ENCODE measurements at regions not wholly inside any gene's neighbourhood (a gene's known extent, or its start where the extent isn't known, plus 50 kb on each side); places are given as distances from the start of the nearest gene placed in this dataset.

- H3K27me3 Mint-ChIP-seq (ENCODE audit: low read depth): no peaks in the 10 kb centered on the region
- H3K27ac Mint-ChIP-seq: no peak overlapping the region
- H3K4me1 Mint-ChIP-seq (ENCODE audit: low read depth): no peaks in the 10 kb centered on the region
- H3K4me3 Mint-ChIP-seq: no peak overlapping the region
- H3K36me3 Mint-ChIP-seq (ENCODE audit: low read depth): no peaks in the 10 kb centered on the region
- H3K9me3 Mint-ChIP-seq: no peaks in the 10 kb centered on the region
Observed at GRCh38 chr12:60162988-60163720, 567.3 kb downstream of the SLC16A7 start.

GRCh38 chr12:60165781-60166180 is 570.0 kb downstream of the SLC16A7 start:
- H3K27ac Mint-ChIP-seq: no peak overlapping the region
- no peak overlapping the region for H3K4me3 Mint-ChIP-seq
- no peaks in the 10 kb centered on the region for H3K9me3 Mint-ChIP-seq
- no peaks in the 10 kb centered on the region for H3K27me3 Mint-ChIP-seq (ENCODE audit: low read depth)
- H3K36me3 Mint-ChIP-seq (ENCODE audit: low read depth): no peaks in the 10 kb centered on the region
- H3K4me1 Mint-ChIP-seq (ENCODE audit: low read depth): no peaks in the 10 kb centered on the region

DNA sequence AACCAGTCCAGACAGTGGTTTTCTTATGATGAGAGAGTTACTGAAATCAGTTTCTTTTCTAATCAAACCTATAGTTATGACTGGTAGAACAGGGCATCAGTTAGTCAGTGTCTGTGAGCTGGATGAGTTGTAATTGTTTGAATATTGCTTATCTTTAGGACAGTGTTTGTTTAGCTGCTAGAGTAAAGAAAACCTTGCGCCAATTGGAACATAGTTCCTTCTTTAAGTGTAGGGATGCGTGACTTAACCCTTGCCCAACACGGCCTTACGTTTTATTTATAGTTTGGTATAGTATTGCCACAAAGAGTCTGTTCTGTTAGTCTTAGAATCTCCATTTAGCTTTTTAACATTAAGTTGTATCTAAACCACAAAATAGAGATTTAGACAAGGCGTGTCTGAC is 572.6 kb downstream of the SLC16A7 start:
- no peaks in the 10 kb centered on the region for H3K4me1 Mint-ChIP-seq (ENCODE audit: low read depth)
- H3K4me3 Mint-ChIP-seq: no peak overlapping the region
- no peaks in the 10 kb centered on the region for H3K9me3 Mint-ChIP-seq
- no peaks in the 10 kb centered on the region for H3K36me3 Mint-ChIP-seq (ENCODE audit: low read depth)
- no peak overlapping the region for H3K27ac Mint-ChIP-seq
- H3K27me3 Mint-ChIP-seq (ENCODE audit: low read depth): no peaks in the 10 kb centered on the region

DNA sequence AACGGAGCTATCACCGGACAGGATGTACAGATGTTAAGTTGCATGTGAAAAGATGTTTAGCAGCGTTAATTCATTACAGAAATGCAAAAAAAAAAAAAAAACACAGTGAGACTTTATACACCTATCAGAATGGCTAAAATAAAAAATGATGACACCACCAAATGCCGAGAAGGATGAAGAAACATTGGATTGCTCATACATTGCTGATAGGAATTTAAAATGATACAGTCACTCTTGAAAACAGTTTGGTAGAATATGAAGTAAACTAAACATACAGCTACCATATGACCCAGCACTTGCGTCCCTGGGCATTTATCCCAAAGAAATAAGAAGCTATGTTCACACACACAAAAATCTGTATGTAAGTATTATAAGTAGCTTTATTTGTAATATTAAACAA is 574.1 kb downstream of the SLC16A7 start:
- Mint-ChIP-seq H3K27me3 (ENCODE audit: low read depth) (no peaks in the 10 kb centered on the region), H3K4me3 (no peak overlapping the region), H3K27ac (no peak overlapping the region), H3K36me3 (ENCODE audit: low read depth) (no peaks in the 10 kb centered on the region), H3K4me1 (ENCODE audit: low read depth) (no peaks in the 10 kb centered on the region), H3K9me3 (no peaks in the 10 kb centered on the region)

DNA sequence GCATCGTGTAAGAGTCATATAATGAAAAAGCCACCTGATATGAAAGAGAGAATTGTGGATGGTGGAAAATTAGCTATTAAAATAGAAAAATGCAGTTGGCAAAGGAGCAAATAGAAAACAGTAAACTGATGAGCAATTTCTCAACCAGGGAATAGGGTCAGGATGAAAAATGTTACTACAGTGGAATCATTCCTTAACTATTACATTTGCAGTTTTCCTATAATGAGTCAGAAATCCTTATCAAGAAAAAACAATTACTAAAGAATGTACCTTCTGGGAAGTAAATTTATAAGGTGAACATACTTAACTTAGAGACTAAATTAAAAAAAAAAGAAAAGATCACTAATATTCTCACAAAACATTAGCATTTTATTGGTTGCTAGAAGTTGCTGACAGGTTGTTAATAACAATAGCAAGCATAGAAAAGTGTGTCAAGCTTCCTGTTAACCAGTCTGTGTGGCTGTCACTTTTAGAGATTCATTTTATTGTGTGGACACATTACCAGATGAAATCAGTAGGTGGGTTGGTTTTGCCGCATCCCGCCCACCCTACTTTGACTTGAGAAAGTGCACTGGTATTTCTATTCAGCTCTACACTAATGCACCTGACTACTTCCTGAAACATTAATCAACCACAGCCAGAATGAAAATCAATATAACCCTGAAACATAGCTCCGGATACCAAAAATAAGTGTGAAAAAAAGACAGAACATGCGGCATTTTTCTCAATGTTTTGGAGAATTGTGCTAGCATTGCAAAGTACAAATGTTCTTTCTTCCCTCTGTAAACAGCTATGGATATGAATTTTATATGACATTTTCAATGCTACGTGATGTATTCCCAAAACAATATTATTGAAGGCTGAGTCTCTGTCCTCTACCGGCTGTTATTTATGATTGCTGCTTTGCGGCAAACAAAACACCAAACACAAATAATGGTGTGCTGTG is 576.7 kb downstream of the SLC16A7 start:
- Mint-ChIP-seq H3K4me3 (no peak overlapping the region), H3K4me1 (ENCODE audit: low read depth) (no peaks in the 10 kb centered on the region), H3K27ac (no peak overlapping the region), H3K27me3 (ENCODE audit: low read depth) (no peaks in the 10 kb centered on the region), H3K9me3 (no peaks in the 10 kb centered on the region), H3K36me3 (ENCODE audit: low read depth) (no peaks in the 10 kb centered on the region)

DNA sequence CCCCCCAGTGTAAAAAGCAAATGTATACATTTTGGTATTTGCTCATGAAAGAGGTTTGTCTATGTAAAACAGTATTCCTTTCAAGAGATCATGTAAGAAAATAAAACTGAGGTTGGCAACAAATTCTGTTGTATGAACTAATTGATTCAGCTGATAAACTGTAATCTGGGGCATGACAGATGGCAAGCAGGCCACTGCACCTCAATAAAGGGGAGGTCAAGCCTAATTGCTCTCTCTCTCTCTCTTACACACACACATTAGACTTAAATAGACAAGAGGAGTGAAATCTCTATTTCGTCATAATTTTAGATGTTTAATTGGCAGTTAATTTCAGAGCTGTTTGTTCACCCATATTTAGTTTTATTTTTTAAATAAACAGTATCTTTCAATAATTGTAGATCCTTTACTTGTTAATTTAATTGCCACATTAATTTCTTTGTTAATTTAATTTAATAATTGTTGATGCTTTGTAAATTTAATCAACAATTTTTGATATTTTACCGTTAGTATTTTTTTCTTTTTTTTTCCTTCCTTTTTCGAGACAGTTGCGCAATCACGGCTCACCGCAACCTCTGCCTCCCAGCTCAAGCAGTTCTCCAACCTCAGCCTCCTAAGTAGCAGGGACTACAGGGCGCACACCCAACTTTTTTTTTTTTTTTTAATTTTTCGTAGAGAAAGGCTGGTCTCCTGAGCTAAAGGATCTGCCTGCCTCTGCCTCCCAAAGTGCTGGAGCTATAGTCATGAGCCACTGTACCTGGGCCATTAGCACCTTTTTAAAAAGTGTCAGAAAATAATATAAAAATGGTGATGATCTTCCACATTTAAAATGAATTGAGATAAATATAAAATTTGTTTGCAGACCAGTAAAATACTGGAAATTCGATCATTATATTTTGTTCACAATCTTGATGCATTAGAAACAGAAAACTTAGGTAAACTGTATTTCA is 577.7 kb downstream of the SLC16A7 start:
- no peaks in the 10 kb centered on the region for H3K9me3 Mint-ChIP-seq
- no peak overlapping the region for H3K4me3 Mint-ChIP-seq
- no peaks in the 10 kb centered on the region for H3K36me3 Mint-ChIP-seq (ENCODE audit: low read depth)
- no peak overlapping the region for H3K27ac Mint-ChIP-seq
- no peaks in the 10 kb centered on the region for H3K4me1 Mint-ChIP-seq (ENCODE audit: low read depth)
- no peaks in the 10 kb centered on the region for H3K27me3 Mint-ChIP-seq (ENCODE audit: low read depth)

DNA sequence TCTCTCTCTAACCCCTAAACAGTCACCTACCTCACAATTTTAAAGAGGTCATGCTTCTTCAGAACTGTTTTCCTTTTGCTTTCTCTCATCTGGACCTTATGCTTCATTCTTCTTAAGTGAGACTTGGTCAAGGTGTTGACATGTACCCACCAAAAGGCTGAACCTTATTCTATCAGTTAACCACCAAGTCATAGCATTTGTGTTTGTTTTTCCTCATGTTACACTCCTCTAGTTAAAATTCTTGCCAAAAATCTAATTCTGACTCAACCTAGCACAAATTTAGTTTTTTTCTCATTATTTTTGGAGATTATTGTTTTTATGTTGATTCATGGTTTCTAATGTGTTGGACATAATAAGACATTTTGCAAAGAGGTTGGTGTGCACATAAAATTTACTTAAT is 578.6 kb downstream of the SLC16A7 start:
- Mint-ChIP-seq H3K36me3 (ENCODE audit: low read depth) (no peaks in the 10 kb centered on the region), H3K9me3 (no peaks in the 10 kb centered on the region), H3K4me3 (no peak overlapping the region), H3K4me1 (ENCODE audit: low read depth) (no peaks in the 10 kb centered on the region), H3K27me3 (ENCODE audit: low read depth) (no peaks in the 10 kb centered on the region), H3K27ac (no peak overlapping the region)

GRCh38 chr12:60174941-60175340 is 579.1 kb downstream of the SLC16A7 start:
- no peak overlapping the region for H3K4me3 Mint-ChIP-seq
- H3K9me3 Mint-ChIP-seq: no peaks in the 10 kb centered on the region
- H3K4me1 Mint-ChIP-seq (ENCODE audit: low read depth): no peaks in the 10 kb centered on the region

GRCh38 chr12:60176891-60177290 is 581.1 kb downstream of the SLC16A7 start:
- Mint-ChIP-seq H3K4me3 (no peak overlapping the region), H3K36me3 (ENCODE audit: low read depth) (no peaks in the 10 kb centered on the region), H3K4me1 (ENCODE audit: low read depth) (no peaks in the 10 kb centered on the region), H3K27ac (no peak overlapping the region), H3K27me3 (ENCODE audit: low read depth) (no peaks in the 10 kb centered on the region), H3K9me3 (no peaks in the 10 kb centered on the region)

More at GRCh38 chr12:60174941-60175340, 579.1 kb downstream of the SLC16A7 start:
- Mint-ChIP-seq H3K27ac (no peak overlapping the region), H3K36me3 (ENCODE audit: low read depth) (no peaks in the 10 kb centered on the region), H3K27me3 (ENCODE audit: low read depth) (no peaks in the 10 kb centered on the region)

DNA sequence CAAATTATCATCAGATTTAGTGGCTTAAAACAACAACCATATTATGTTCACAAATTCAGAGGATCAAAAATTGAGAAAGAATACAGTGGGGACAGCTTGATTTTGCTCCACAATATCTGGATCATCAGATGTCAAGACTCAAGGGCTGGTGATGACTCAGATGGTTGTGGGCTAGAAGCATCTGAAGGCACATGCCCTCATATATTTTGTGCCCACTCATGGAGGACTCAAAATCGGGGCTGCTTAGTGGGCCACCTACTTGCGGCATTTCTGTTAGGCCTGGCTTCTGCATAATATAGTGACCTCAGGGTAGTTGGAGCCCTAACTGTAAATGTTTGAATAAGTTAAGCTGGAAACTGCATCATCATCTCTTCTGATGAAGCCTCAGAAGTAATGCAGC is 584.5 kb downstream of the SLC16A7 start:
- H3K27me3 Mint-ChIP-seq (ENCODE audit: low read depth): no peaks in the 10 kb centered on the region
- H3K4me3 Mint-ChIP-seq: no peak overlapping the region
- H3K27ac Mint-ChIP-seq: no peak overlapping the region
- no peaks in the 10 kb centered on the region for H3K9me3 Mint-ChIP-seq
- H3K4me1 Mint-ChIP-seq (ENCODE audit: low read depth): no peaks in the 10 kb centered on the region
- H3K36me3 Mint-ChIP-seq (ENCODE audit: low read depth): no peaks in the 10 kb centered on the region

GRCh38 chr12:60182354-60182753 is 586.5 kb downstream of the SLC16A7 start:
- Mint-ChIP-seq H3K27me3 (ENCODE audit: low read depth) (no peaks in the 10 kb centered on the region), H3K4me1 (ENCODE audit: low read depth) (no peaks in the 10 kb centered on the region), H3K36me3 (ENCODE audit: low read depth) (no peaks in the 10 kb centered on the region), H3K27ac (no peak overlapping the region), H3K9me3 (no peaks in the 10 kb centered on the region), H3K4me3 (no peak overlapping the region)

GRCh38 chr12:60184096-60184495 is 588.3 kb downstream of the SLC16A7 start:
- H3K36me3 Mint-ChIP-seq (ENCODE audit: low read depth): no peaks in the 10 kb centered on the region
- no peak overlapping the region for H3K27ac Mint-ChIP-seq
- no peaks in the 10 kb centered on the region for H3K27me3 Mint-ChIP-seq (ENCODE audit: low read depth)
- H3K9me3 Mint-ChIP-seq: no peaks in the 10 kb centered on the region
- H3K4me1 Mint-ChIP-seq (ENCODE audit: low read depth): no peaks in the 10 kb centered on the region
- H3K4me3 Mint-ChIP-seq: no peak overlapping the region

- H3K36me3 Mint-ChIP-seq (ENCODE audit: low read depth): no peaks in the 10 kb centered on the region
- H3K4me3 Mint-ChIP-seq: no peak overlapping the region
- H3K27ac Mint-ChIP-seq: no peak overlapping the region
- no peaks in the 10 kb centered on the region for H3K27me3 Mint-ChIP-seq (ENCODE audit: low read depth)
- no peaks in the 10 kb centered on the region for H3K9me3 Mint-ChIP-seq
- H3K4me1 Mint-ChIP-seq (ENCODE audit: low read depth): no peaks in the 10 kb centered on the region
Observed at GRCh38 chr12:60185060-60185459, 589.2 kb downstream of the SLC16A7 start.

DNA sequence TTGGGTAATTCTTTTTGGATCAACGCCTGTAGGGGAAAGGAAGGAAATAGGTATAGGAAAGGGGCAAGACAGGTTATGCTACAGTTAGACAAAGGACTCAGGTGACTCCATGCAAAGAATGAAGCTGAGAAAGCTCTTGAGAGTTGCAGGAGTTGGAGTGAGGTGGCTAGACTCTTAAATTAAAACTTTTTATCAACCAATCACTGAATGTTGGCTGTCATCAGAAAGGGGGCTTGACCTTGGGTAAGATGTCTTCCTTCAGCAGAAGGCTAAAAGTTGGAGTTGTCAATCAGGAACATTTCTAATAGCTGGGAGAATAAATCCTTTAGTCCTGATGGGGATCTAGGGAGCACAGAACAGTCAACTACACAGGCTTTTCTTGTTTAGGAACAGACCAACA is 595.4 kb downstream of the SLC16A7 start:
- Mint-ChIP-seq H3K36me3 (ENCODE audit: low read depth) (no peaks in the 10 kb centered on the region), H3K4me3 (no peak overlapping the region), H3K27me3 (ENCODE audit: low read depth) (no peaks in the 10 kb centered on the region), H3K9me3 (no peaks in the 10 kb centered on the region), H3K4me1 (ENCODE audit: low read depth) (no peaks in the 10 kb centered on the region), H3K27ac (no peak overlapping the region)
